ENCODE measurements at regions not wholly inside any gene's neighbourhood (a gene's known extent, or its start where the extent isn't known, plus 50 kb on each side); places are given as distances from the start of the nearest gene placed in this dataset.

- no peak for DNase-seq (ENCODE audit: low read depth in 2 of 2)
Observed at GRCh38 chr4:22957774-22958309, 265.1 kb downstream of the GBA3 start.

DNA sequence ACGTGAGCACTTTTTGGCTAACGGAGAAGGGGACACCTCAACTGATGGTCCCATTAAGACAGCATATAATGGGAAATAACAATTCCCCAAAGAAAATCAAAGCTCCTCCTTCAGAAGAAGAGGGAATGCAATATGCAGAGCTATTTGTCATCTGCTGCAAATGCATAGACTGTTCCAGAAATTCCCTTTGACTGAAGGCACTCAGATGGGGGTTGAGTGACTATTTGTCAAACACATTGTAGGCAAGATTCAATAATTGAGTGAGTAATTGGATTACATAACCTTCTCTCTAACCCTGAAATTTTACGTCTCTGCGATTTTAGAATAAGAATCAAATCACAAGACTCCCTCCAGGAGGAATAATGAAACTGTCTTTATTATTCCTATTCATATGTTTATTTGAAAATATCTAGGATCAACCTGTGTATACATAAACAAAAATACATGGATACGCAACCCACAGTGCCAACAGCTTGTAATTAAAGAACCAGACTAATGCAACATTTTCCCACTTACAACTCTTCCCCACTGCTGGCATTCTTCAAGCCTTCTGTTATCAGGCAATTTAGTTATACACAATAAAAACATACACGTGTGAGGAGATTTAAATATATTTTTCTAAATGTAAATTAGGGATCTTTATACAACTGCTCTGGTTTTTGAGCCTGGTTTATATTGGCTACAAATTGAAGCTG is 256.6 kb downstream of the GBA3 start:
- DNase-seq (ENCODE audit: low read depth in 2 of 2), result no peak

- no peak for DNase-seq (ENCODE audit: low read depth in 2 of 2)
Observed at GRCh38 chr4:22947851-22948250, 255.1 kb downstream of the GBA3 start.

GRCh38 chr4:22942920-22943559 is 250.3 kb downstream of the GBA3 start:
- no peak for DNase-seq (ENCODE audit: low read depth in 2 of 2)

GRCh38 chr4:22941688-22942375 is 249.1 kb downstream of the GBA3 start:
- DNase-seq (ENCODE audit: low read depth in 2 of 2), result no peak

- no peak for DNase-seq (ENCODE audit: low read depth in 2 of 2)
Observed at GRCh38 chr4:22932326-22932725, 239.6 kb downstream of the GBA3 start.

DNA sequence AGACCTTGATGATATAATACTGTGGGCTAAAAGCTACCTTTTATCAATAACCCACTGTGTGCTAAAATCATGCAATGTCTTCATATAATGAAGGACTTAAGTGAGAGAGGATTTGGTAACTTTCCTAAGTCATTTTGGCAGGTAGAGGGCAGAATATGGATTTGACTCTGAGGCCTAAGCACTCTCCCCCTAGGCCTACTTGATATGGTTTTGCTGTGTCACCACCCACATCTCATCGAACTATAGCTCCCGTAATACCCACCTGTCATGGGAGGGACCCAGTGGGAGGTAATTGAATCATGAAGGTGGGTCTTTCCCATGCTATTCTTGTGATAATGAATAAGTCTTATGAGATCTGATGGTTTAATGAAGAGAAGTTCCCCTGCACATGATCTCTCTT is 229.7 kb downstream of the GBA3 start:
- DNase-seq (ENCODE audit: low read depth in 2 of 2), result no peak

GRCh38 chr4:22921936-22922335 is 229.2 kb downstream of the GBA3 start:
- no peak for DNase-seq (ENCODE audit: low read depth in 2 of 2)

- no peak for DNase-seq (ENCODE audit: low read depth in 2 of 2)
Observed at GRCh38 chr4:22911285-22911684, 218.5 kb downstream of the GBA3 start.

- DNase-seq (ENCODE audit: low read depth in 2 of 2), result no peak
Observed at GRCh38 chr4:22910200-22910599, 217.5 kb downstream of the GBA3 start.

DNA sequence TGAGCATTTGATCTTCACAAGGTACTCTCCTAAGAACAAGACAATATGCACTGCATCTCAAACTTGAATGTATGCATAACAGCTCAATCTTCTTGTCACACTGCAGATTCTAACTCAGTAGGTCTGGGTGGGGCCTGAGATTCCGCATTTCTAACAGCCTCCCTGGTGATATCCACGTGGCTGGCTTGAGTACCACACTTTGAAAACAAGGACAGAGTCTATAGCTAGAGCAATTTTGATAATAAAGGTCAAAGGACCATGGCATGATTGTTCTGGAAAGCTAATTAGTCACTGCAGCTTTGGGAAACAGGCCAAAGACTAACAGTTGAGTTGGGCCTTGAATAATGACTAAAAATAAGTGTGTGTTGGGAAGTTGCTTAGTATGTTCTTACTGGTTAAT is 213.3 kb downstream of the GBA3 start:
- no peak for DNase-seq (ENCODE audit: low read depth in 2 of 2)

DNA sequence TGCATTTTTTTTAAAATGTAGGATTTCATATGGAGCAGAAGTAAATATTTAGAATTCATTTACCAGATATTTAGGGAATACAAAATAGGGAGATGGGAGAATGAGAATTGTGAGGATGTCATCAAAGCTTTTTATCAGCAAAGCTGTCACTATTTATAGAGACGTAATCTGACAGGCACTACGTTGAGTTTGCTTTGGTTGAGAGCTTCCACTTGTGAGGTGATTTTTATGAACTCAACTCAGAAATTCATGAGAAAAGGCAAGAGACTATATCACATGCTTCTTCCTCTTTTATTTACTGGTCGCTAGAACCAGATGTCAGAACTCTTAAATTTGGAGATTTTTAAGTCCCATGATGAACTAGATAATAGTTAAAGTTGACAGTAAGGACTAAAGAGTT is 211.2 kb downstream of the GBA3 start:
- DNase-seq (ENCODE audit: low read depth in 2 of 2), result no peak

DNA sequence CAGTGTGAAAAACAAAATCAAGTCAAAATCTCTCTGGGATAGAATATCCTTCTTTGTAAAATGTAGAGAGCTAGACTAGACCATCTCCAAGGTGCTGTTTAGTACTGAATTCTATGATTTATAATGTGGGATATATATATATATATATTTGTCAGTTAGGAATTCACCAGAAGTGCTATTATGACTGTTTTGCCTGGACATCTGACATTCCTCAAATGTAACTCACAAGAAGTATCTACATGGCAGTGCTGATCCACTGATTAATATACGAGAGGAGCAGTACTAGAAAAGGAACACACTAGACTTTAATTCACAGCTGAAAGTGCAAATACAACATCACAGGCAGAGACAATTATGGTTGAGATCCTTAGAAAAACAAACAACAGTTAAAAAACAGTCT is 208.9 kb downstream of the GBA3 start:
- no peak for DNase-seq (ENCODE audit: low read depth in 2 of 2)

- DNase-seq (ENCODE audit: low read depth in 2 of 2), result no peak
Observed at GRCh38 chr4:22900876-22901275, 208.1 kb downstream of the GBA3 start.

- DNase-seq (ENCODE audit: low read depth in 2 of 2), result peak in 1 of 2 donors; percentile 3
Observed at GRCh38 chr4:22897520-22898108, 204.9 kb downstream of the GBA3 start.

GRCh38 chr4:22895482-22895881 is 202.7 kb downstream of the GBA3 start:
- DNase-seq (ENCODE audit: low read depth in 2 of 2), result no peak

DNA sequence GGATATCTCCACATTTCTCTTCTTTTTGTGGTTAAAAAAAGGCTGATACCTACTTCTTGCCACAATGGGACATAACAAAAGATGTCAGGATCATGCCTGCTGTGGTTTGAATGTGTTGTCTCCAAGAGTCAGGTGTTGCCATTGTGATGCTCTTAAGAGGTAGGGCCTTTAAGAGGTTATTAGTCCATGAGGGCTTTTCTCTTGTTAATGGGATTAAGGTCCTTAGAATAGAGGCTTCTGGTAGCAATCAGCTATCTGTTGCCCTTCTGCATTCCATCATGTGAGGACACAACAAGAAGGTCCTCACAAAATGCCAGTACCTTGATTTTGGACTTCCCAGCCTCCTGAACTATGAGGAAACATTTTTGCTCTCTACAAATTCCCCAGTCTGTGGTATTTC is 191.4 kb downstream of the GBA3 start:
- no peak for DNase-seq (ENCODE audit: low read depth in 2 of 2)

- DNase-seq (ENCODE audit: low read depth in 2 of 2), result no peak
Observed at GRCh38 chr4:22881411-22881810, 188.7 kb downstream of the GBA3 start.

DNA sequence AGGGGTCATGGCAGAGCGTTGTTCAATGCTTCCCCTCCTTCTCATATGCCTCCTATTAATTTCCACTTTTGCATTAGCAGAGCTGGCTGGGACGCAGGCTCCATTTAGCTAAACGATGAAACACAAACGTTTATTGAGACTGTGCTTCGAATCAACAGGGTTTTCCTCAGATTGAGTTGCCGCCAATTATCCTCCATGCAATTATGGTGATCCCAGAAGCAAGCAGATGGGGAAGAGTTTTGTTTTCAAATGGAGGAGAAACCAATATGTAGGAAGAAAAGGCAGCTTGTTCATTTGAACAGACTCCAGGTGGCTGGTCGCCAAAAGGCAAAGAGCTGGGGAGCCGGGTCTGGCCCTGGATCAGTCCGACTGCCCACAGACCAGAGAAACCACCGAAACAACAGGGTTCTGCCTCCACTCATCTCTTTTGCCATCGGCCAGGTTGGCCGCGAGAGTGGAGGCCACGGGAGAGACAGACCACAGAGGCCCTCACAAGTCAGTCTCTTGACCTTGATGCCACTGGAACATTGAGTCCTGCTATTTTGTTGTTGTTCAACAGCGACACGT is 184.8 kb downstream of the GBA3 start:
- no peak for DNase-seq (ENCODE audit: low read depth in 2 of 2)

GRCh38 chr4:22876270-22876669 is 183.5 kb downstream of the GBA3 start:
- DNase-seq (ENCODE audit: low read depth in 2 of 2), result no peak

GRCh38 chr4:22875587-22876257 is 183.0 kb downstream of the GBA3 start:
- DNase-seq (ENCODE audit: low read depth in 2 of 2), result no peak

Measured in activated CD4-positive, alpha-beta T cell treated with anti-CD3 and anti-CD28 coated beads for 24 hours (primary cell).